HK-2 (cell line): ENCODE measurements at regions not wholly inside any gene's neighbourhood (a gene's known extent, or its start where the extent isn't known, plus 50 kb on each side); places are given as distances from the start of the nearest gene placed in this dataset.

Experiments
- DNase-seq: peaks from one replicate; pipeline ENCODE4 v3.0.0-alpha.2; 2018; ENCODE audit not compliant: unreplicated experiment

- no peak for DNase-seq
Observed at GRCh38 chrX:88526385-88526784, 220.6 kb upstream of the CPXCR1 start.

- no peak for DNase-seq
Observed at GRCh38 chrX:88558421-88558820, 188.6 kb upstream of the CPXCR1 start.

GRCh38 chrX:88560673-88561330 lies 186.2 kb upstream of the CPXCR1 start:
- no peak for DNase-seq

GRCh38 chrX:88584283-88584682 lies 162.7 kb upstream of the CPXCR1 start:
- no peak for DNase-seq

GRCh38 chrX:88586317-88586716 lies 160.7 kb upstream of the CPXCR1 start:
- no peak for DNase-seq

GRCh38 chrX:88603237-88603636 lies 143.8 kb upstream of the CPXCR1 start:
- DNase-seq = no peak

- DNase-seq = no peak
Observed at GRCh38 chrX:88604433-88605221, 142.4 kb upstream of the CPXCR1 start.

- no peak for DNase-seq
Observed at GRCh38 chrX:88605222-88605583, 141.8 kb upstream of the CPXCR1 start.

- DNase-seq = no peak
Observed at GRCh38 chrX:88612870-88613329, 134.1 kb upstream of the CPXCR1 start.

GRCh38 chrX:88613338-88613737 lies 133.7 kb upstream of the CPXCR1 start:
- peak; percentile 1 for DNase-seq

GRCh38 chrX:88621278-88621677 lies 125.7 kb upstream of the CPXCR1 start:
- no peak for DNase-seq

- DNase-seq = no peak
Observed at GRCh38 chrX:88655460-88655859, 91.6 kb upstream of the CPXCR1 start.

- no peak for DNase-seq
Observed at GRCh38 chrX:88660836-88661235, 86.2 kb upstream of the CPXCR1 start.

- no peak for DNase-seq
Observed at GRCh38 chrX:88672261-88672660, 74.8 kb upstream of the CPXCR1 start.
